SKM-1 treated with dmso at 0.1 percent for 144 hours (cell line): ENCODE measurements at regions not wholly inside any gene's neighbourhood (a gene's known extent, or its start where the extent isn't known, plus 50 kb on each side); places are given as distances from the start of the nearest gene placed in this dataset.

Source experiments
- DNase-seq: peaks from one replicate; lab custom pipeline; 2025; ENCODE audit not compliant: unreplicated experiment; lab: John Stamatoyannopoulos, UW

DNA sequence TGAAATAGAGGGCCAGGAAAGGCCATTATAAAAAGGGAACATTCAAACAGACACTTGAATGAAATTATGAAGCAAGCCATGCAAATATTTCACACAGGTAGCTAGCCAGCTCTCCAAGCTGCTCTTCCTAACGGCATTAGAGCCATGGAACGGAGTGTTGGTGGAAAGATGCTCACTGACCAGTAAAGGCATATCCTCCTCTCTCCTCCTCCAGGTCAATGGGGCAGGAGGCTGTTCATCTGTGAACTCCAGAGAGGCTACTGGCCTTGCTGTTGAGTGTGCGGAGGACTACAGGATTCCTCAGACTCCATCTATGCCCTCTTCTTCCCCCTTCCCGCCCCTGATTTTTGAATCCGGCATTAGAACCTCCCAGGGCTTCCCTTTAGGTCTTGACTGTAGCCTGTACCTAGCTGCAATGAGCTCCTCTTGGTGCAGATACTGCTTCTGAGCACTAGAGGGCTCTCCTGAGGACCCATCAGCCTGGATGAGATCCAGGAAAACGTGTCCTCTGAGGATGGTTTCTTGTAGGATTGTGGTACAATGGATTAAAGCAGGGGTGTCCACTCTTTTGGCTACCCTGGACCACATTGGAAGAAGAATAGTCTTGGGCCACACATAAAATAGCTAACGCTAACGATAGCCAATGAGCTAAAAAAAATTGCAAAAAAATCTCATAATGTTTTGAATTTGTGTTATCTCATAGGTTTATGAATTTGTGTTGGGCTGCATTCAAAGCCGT lies 162.2 kb downstream of the SREK1 start:
- peak; percentile 56 for DNase-seq

DNA sequence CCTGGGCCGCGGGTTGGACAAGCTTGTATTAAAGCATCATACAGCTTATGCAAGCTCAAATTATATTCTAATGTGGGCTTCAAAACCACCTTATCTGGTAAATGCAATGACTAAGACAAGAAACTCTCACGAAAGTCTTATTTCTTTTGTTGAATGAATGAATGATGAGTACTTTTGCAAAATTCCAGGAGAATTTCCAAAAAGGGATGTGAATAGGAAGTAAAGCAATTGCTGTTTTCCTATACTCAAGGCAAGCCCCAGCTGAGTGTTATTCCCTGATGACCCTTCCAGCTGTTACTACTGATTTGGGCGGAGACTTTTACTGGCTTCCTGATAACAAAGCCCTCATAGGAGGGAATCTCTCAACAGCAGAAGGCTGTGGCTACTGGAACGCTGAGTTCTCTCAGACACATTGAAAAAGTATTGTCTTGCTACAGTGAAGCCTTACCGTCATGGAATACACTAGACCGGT lies 162.8 kb downstream of the SREK1 start:
- DNase-seq = no peak

DNA sequence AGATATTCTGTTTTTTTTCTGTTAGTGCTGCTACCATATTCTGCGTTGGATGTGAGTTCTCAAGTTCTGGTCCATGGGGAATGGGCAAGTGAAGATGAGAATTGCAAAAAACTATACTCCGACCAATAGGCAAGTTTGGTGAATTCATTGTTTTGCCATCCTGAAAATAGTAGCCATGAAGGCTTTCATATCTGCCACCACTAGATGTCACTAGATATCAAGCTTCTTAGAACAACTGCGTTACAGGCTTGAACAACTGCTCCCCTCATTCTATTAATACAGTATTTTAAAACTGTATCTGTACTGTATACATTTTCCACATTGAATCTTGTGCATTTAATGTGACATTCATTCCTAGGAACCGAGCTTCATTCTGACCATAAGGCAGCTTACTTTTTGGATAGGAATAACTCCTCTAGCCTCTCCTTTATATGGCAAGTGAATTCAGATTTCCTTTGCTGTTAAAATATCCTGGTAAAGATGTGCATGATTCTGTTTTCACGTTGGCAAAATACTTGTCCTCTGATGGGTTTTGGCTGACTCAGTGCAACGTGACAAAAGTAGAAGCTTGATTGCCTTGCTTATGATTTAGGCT lies 163.6 kb downstream of the SREK1 start:
- DNase-seq = peak; percentile 67

DNA sequence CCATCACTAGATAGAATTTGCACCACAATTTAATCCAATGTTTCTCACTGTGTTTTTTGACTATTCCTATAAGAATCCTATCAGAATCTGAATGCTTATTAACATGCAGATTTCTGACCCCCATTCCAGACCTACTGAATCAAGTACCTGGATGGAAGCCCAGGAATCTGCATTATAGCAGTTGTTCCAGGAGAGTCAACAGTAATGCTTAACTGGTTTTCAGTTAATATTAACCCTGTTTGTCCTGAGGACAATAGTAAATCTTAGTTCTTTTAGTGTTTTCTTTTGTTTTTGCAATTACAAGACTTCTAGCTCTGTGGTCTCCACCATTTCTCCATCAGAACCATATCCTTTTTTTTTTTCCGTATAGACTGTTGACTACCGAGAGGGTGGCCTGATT lies 168.2 kb downstream of the SREK1 start:
- DNase-seq = no peak

DNA sequence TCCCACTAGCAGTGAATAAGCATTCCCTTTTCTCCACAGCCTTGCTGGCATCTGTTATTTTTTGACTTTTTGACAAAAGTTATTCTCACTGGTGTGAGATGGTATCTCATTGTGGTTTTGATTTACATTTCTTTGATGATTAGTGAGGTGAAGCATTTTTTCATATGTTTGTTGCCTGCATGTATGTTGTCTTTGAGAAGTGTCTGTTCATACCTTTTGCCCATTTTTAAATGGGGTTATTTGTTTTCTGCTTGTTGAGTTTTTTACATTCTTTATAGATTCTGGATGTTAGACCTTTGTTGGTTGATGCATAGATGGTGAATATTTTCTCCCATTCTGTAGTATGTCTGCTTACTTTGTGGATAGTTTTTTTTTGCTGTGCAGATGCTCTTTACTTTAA lies 171.7 kb downstream of the SREK1 start:
- no peak for DNase-seq

DNA sequence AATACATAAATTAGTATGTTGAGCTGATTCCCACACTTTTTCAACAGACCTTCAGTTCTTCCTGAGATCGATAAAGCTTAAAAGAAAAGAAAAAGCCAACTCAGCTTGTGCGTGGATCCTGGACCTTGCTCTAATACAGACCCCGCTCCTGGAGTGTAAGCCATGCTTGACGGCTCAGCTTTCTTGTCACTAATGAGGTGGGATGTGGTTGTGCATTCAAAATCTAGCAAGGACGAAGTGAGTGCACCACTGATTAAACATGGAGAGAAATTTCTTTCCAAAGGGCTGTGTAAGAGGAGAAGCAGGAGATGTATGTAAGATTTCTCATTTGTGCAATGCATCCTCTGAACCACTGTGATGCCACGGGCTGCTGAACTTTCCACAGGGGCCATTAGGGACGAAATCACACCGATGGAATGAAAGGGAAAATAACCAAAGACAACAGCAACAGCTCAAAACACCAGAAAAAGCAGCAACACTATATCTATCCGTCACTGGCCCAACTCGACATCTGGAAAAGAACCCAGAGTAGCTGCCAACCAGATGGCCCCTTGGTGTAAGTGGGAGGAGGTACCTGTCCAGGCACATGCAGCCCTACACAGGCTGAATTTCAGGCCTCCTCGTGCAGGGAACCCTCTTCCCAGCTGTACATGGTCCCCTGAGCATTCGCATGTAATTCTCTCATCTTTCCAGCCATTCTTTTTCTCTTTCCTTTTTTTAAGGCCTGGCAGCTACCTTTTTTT lies 178.9 kb downstream of the SREK1 start:
- no peak for DNase-seq

DNA sequence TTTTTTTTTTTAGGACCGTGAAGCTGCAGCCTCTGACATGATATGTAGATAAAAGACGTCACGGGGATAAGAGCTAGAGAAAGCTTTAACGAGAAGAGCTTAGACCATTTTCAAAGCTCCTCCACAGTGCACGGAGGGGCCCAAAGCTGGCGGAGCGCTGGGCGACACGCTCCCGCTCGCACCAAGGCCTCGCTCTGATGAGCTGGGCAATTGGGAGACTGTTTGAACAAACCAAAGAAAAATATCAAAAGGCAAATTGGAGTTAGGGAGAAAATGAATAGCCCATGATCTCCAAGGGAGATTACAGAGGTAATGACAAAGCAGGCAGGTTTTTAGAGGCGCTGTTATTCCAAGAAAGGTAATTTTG lies 179.4 kb downstream of the SREK1 start:
- no peak for DNase-seq

DNA sequence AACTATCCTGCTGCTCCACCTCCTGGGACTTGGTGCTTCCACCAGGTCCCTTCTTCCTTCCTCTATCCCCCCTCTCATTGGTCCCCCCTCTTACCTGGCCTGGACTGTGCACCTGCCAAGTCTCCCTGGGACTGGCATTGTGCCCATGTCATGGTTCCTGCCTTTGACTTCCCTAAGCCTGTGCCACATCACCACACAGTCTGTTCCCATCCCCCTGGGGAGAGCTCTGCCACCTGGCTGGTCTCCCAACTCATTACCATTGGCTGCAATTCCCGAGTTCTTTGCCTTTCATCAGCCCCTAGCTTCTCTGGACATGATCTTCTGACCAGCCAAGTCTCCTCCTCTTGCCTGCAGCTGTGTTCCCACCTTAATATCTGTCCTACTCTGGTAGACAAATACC lies 180.3 kb downstream of the SREK1 start:
- DNase-seq = no peak

DNA sequence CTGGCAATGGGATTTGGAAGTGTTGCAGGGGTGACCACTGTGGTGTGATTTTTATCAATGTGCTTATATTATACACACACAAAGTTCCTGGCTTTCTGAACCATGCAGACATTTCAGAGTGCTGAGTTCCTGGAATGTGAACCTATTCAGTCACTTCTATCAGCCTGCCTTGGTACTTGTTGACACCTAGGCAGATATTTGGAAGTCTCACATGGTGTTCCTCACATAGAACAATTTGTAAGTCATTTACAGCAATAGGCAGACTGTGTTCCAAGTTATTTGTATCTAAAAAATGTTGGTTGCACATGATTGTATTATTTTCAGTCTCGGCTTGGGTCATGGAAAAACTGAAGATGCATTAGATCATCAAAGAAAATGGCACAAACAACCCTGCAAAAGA lies 182.2 kb downstream of the SREK1 start:
- DNase-seq = no peak

DNA sequence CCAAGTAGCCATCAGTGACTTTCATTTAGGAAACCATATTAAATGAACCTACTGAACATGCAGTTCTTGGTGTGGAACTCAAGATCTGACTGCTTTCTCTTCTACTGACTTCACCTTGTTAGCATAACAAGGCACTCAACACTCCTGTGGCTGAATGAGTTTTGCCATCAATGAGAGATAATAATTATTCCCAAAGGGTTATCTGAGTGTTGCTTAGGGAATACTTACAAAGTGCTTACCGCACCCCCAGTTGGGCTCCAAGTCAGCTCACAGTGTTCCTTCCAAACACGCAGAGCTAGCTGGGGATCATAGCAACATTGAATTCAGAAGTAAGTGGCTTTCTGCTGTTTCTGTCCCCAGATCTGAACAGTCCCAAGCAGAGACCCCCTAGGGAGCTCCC lies 182.9 kb downstream of the SREK1 start:
- DNase-seq = no peak

DNA sequence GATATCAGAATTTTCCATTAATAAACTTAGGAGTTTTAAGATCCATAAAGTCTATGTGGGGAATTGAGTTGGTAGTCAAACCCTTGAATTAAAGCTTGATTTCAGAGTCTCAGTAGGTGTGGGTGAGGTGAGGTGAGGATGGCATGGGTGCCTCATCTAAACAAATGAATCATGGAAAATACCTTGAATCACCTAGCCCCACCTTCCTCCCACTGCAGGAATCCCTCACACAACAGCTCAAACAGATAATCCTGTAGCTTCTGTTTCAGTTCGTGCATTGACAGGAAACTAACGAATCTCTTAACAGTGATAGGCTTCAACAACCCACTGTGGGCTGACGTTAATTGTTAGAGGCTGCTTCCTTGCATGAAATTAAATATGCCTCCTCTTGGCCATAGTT lies 185.0 kb downstream of the SREK1 start:
- DNase-seq = no peak

DNA sequence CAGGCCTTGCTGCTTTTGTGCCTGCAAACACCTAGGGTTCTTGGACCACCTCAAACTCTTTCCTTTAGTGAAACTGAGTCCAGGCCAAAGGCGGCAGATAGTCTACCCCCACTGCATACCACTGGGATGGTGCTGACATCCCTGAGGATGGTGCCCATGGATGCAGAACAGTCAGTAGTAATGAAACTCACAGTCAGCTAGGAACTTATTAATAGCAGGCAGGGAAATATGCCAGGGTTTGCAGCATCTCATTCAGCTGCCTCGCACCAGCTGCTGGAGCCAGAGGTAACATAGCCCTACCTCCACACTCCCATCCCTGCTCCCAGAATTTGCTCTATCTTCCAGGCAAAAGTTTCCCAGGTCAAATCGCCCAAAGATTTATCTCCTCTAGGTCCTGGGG lies 189.1 kb downstream of the SREK1 start:
- no peak for DNase-seq

DNA sequence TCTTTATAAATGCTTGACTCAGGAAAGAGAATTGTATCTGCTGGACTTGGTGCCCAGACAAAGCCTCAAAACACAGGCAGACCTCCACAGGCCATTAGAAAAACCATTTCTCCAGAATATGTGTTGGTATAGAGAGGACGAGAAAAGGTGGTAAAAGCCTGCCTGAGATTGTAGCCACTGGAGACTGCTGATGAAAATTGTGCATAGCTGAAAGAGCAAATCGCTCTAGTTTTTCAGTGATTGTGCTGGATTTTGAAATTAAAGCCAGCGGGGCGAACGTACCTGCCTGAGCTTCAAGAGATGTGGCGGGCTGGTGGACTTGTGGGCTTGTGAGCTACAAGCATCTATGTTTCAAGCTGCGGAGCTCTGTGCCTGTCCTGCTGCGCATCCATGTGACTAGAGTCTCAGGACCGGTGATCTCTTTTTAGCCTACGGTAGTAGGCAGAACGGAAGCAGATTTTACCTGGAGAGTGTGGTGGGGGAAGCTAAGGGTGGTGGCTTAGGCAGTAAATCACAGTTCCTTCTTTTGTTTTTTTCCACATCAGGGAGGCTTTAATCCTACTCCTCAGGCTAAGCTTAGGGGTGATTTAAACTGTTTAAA lies 193.6 kb downstream of the SREK1 start:
- DNase-seq = no peak

DNA sequence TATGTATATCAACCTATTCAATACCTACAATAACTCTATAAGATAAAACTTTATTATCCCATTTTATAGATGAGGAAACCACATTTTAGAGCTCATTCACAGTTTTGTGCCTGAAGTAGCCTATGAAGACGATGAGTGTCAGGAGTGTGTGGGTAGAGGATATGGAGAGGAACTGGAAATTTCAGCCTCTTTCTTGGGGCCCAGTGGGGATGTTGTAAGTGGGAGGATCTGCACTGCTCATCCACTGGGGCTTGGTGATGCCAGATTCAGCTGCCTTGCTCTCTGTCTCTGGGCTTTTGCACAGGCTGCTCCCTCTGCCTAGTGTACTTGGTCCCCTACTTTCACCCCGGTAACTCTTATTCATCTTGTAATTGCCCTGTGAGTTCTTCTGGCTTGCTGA lies 194.7 kb downstream of the SREK1 start:
- no peak for DNase-seq

DNA sequence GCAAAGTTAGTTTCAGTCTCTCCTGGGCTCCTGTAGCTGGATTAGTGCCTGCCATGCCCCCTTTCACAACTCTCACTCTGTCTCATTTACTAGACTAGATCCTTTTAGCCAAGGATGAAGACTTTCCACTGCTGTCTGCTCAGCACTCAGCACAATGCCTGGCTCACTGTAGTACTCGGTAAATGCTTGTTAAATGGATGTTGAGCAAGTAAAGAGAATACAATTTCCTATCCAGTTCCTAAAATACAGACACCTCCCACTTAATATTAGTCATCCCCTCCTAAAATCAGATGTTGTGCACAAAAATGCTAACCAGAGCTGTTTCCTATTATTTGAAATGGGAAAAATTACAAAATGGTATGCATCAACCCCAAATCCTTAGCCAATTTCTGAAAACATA lies 195.8 kb downstream of the SREK1 start:
- no peak for DNase-seq

DNA sequence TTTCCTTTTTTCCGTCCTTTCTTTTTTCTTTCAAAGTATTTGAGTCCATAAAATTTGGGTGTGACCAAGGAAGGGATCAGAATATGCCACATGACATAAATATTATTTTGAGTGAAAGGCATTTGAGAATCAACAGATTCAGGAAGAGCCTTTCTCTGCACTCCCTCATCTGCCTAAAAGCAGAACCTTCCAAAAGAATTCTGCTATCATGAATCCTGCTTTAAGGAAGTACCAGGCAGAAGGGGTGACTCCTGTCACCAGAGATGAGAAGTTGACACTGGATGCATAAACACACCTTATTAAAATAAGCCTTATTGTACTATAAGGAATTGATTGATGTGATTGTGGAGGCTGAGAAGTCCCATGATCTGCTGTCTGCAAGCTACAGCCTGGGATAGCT lies 196.7 kb downstream of the SREK1 start:
- no peak for DNase-seq

DNA sequence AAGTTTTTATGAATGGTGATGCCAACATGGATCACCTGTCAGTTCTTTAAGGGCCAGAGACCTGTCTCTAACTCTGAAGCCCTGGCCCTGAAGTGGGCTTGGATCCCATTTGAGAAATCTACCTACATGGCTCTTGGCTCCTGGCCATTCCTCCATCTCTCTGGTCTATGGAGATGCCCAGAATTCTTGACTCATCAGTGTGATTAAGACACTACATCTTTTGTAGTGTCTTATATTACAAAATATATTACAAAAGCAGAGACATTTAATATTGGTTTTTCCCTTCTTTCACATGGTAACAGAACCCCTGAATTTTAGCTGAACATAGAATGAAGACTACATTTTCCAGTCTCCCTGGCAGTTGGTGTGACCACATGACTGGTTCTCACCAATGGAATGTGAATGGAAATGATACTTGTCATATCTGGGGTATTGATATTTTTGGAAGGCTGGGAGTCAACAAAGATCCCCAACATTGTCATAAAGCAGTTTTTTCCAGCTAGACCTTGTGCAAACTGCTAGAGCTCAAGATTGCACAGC lies 198.3 kb downstream of the SREK1 start:
- DNase-seq = no peak

DNA sequence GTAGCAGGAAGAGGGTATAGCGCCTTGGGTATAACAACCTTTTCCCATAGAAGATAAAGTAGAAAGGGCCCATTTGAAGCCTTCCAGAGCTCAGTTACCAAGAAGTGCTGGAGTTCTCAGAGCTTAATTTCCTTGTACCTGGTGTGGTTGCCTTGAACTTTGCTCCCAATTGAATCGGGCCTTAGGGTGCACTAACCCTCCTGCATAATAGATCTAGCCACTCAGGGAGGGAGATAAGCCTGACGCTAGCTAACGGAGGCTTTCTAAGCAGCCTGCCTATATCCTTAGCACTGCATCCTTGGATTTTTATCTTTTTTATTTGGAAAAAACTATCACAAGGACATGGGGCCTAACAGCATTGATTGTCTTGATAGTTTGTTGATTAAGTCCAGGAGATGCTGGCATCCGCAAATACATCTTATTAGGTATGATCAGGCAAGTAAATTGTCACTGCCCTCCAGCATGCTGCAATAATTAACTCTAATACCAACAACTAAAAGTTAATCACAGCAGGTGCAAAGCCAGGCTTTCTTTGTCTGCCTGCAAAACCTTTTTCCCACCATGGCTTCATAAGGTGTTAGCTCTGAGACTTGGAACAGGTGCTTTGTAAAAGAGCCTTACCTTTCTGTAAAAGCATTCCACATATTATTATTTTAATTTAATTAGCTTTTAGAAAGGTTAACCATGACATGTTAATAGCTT lies 199.4 kb downstream of the SREK1 start:
- DNase-seq = no peak

DNA sequence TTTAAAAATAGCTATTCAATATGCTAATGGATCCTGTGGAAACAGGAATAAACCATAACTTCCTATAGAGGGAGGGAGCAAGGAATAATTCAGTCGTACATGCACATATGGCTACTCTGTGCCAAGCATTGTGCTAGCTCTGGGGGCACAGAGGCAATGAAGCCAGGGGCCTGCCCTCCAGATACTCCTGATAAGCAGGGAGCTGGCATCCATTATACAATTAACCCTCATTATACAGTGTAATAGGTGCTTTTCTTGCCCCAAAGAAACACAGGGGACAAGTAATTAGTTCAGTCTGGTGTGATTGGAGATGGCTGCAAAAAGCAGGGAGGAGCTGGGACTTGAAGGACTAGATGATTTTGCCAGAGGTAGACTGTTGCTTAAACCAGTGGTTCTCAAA lies 200.4 kb downstream of the SREK1 start:
- no peak for DNase-seq

DNA sequence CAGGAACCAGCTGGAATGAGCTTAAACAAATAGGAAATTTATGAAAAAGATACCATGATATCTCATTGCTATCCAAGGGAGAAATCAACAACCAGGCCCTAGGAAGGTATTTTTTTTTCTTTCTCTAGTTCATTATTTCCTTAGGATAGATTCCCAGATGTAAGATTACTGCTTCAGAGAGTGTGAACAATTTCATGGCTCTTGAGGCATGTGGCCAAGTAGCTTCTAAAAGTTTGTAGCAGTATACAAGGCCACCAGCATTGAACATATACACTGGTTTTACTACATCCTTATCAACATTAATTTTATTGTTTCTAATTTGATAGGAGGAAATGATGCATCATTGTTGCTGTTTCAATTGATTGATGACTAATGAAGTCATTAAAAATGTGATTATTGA lies 201.2 kb downstream of the SREK1 start:
- no peak for DNase-seq

DNA sequence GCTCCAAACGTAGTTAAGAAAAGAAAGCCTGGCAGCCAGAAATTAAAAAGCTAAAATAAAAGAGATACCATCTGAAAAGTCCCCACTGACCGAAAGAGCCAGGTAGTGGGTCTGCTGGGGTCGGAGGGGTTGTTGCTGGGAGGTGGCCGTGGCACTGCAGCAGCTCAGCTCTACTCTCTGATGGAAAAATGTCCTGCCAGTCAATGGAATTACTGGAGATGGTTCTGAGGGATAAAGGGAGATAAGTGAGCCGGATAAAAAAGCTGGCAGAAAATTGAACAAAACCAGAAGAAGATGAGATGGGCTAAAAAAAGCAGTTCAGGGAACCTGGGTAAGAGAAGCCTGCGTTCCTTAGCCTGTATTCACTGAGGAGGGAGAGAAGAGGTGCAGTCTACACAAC lies 202.8 kb downstream of the SREK1 start:
- DNase-seq = no peak
